Nephron (organoid): ENCODE measurements at regions not wholly inside any gene's neighbourhood (a gene's known extent, or its start where the extent isn't known, plus 50 kb on each side); places are given as distances from the start of the nearest gene placed in this dataset.

Source experiments
- H3K27ac Mint-ChIP-seq, 3 experiments: 2 replicates each; pipeline ENCODE4 v1.8.0; 2020; ENCODE audit warnings: mixed read lengths in 3 of 3, mild to moderate bottlenecking in 2 of 3, moderate library complexity in 1 of 3
- H3K27me3 Mint-ChIP-seq: 2 replicates; pipeline ENCODE4 v1.8.0; 2021; ENCODE audit warnings: low read depth, mild to moderate bottlenecking, moderate library complexity, mixed read lengths
- H3K36me3 Mint-ChIP-seq: 2 replicates; pipeline ENCODE4 v1.8.0; 2020; ENCODE audit warnings: low read depth, mixed read lengths
- H3K4me1 Mint-ChIP-seq: 2 replicates; pipeline ENCODE4 v1.8.0; 2020; ENCODE audit warnings: mixed read lengths
- H3K4me3 Mint-ChIP-seq, 3 experiments: 2 replicates each; pipeline ENCODE4 v1.8.0; 2020; ENCODE audit warnings: mild to moderate bottlenecking in 3 of 3, mixed read lengths in 3 of 3, moderate library complexity in 2 of 3
- H3K9me3 Mint-ChIP-seq: 2 replicates; pipeline ENCODE4 v1.8.0; 2020; ENCODE audit warnings: mixed read lengths
- TF ChIP-seq, protein P1 (sequence below), 3 experiments: fragments of 200-600 bp; sonication (generic); IDR thresholded peaks; one replicate each; pipeline ENCODE4 v1.5.0; 2021; ENCODE audit warnings: antibody characterized with exemption in 3 of 3; ENCODE audit not compliant: unreplicated experiment in 3 of 3

GRCh38 chr19:30694156-30694755 lies 322.1 kb downstream of the ZNF536 start:
- TF ChIP-seq, protein P1, sequence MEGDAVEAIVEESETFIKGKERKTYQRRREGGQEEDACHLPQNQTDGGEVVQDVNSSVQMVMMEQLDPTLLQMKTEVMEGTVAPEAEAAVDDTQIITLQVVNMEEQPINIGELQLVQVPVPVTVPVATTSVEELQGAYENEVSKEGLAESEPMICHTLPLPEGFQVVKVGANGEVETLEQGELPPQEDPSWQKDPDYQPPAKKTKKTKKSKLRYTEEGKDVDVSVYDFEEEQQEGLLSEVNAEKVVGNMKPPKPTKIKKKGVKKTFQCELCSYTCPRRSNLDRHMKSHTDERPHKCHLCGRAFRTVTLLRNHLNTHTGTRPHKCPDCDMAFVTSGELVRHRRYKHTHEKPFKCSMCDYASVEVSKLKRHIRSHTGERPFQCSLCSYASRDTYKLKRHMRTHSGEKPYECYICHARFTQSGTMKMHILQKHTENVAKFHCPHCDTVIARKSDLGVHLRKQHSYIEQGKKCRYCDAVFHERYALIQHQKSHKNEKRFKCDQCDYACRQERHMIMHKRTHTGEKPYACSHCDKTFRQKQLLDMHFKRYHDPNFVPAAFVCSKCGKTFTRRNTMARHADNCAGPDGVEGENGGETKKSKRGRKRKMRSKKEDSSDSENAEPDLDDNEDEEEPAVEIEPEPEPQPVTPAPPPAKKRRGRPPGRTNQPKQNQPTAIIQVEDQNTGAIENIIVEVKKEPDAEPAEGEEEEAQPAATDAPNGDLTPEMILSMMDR (IDR thresholded peaks at IDR 0.05; ENCODE audit: unreplicated experiment in 3 of 3): no peak
- peaks cover 55% of the 10 kb centered on the region for H3K4me1 Mint-ChIP-seq
- H3K36me3 Mint-ChIP-seq: no peaks in the 10 kb centered on the region
- H3K9me3 Mint-ChIP-seq: no peaks in the 10 kb centered on the region
- H3K4me3 Mint-ChIP-seq: peak overlapping the region in 1 of 3 experiments; percentile 34
- peaks cover 12% of the 10 kb centered on the region for H3K27me3 Mint-ChIP-seq
- H3K27ac Mint-ChIP-seq: peak overlapping the region; percentile 63 to 92 (median 88)

DNA sequence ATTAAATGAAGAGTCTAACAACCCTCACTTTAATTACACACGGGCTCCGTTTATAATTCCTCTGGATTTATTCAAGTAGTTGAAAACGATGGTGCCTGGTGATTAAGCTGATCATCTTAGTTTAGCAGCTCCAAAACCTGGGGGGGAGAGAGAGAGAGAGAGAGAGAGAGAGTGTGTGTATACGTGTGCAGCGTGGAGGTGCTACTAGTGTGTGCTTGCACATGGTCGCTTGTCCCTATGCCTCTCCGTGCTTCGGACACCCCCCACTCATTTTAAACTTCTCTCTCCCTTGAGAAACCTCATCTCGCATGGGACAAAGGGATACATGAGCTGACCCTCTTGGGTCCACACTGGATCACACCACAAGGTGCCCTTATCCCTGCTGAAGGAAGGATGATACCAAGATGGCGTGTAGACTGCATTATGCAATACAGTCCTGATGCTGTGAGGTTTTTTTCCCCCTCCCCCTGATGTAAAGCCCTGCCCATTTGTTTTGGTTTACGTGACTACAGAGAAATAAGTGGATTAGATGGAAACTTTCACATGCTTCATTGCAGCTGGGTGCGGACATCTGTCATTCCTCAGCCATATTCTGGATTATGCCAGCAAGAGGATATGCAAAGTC lies 320.8 kb downstream of the ZNF536 start:
- H3K9me3 Mint-ChIP-seq: no peaks in the 10 kb centered on the region
- peaks cover 59% of the 10 kb centered on the region for H3K4me1 Mint-ChIP-seq
- peaks cover 9% of the 10 kb centered on the region for H3K27me3 Mint-ChIP-seq
- peak overlapping the region; percentile 88 to 92 (median 91) for H3K27ac Mint-ChIP-seq
- no peaks in the 10 kb centered on the region for H3K36me3 Mint-ChIP-seq
- TF ChIP-seq, protein P1 (IDR thresholded peaks at IDR 0.05; ENCODE audit: unreplicated experiment in 3 of 3): no peak
- H3K4me3 Mint-ChIP-seq: peak overlapping the region; percentile 56 to 73 (median 65)

GRCh38 chr19:30692181-30692811 lies 320.1 kb downstream of the ZNF536 start:
- TF ChIP-seq, protein P1 (IDR thresholded peaks at IDR 0.05; ENCODE audit: unreplicated experiment in 3 of 3): no peak
- peaks cover 9% of the 10 kb centered on the region for H3K27me3 Mint-ChIP-seq
- no peaks in the 10 kb centered on the region for H3K36me3 Mint-ChIP-seq
- H3K27ac Mint-ChIP-seq: peak overlapping the region; percentile 88 to 92 (median 91)
- peaks cover 63% of the 10 kb centered on the region for H3K4me1 Mint-ChIP-seq
- peak overlapping the region; percentile 56 to 73 (median 65) for H3K4me3 Mint-ChIP-seq
- H3K9me3 Mint-ChIP-seq: no peaks in the 10 kb centered on the region

GRCh38 chr19:30691819-30692166 lies 319.6 kb downstream of the ZNF536 start:
- peaks cover 9% of the 10 kb centered on the region for H3K27me3 Mint-ChIP-seq
- H3K9me3 Mint-ChIP-seq: no peaks in the 10 kb centered on the region
- H3K4me3 Mint-ChIP-seq: peak overlapping the region; percentile 65 to 73 (median 65)
- H3K27ac Mint-ChIP-seq: peak overlapping the region; percentile 88 to 92 (median 91)
- peaks cover 67% of the 10 kb centered on the region for H3K4me1 Mint-ChIP-seq
- no peaks in the 10 kb centered on the region for H3K36me3 Mint-ChIP-seq
- TF ChIP-seq, protein P1 (IDR thresholded peaks at IDR 0.05; ENCODE audit: unreplicated experiment in 3 of 3): no peak

- H3K4me1 Mint-ChIP-seq: peaks cover 69% of the 10 kb centered on the region
Measured at GRCh38 chr19:30690935-30691818, 319.0 kb downstream of the ZNF536 start.

More at GRCh38 chr19:30690935-30691818, 319.0 kb downstream of the ZNF536 start:
- H3K27me3 Mint-ChIP-seq: peaks cover 9% of the 10 kb centered on the region
- H3K27ac Mint-ChIP-seq: peak overlapping the region; percentile 88 to 92 (median 91)
- H3K36me3 Mint-ChIP-seq: no peaks in the 10 kb centered on the region
- peak overlapping the region; percentile 65 to 71 (median 65) for H3K4me3 Mint-ChIP-seq
- no peaks in the 10 kb centered on the region for H3K9me3 Mint-ChIP-seq
- TF ChIP-seq, protein P1 (IDR thresholded peaks at IDR 0.05; ENCODE audit: unreplicated experiment in 3 of 3): no peak
